Islet precursor cell (in vitro differentiated cells): ENCODE measurements at regions not wholly inside any gene's neighbourhood (a gene's known extent, or its start where the extent isn't known, plus 50 kb on each side); places are given as distances from the start of the nearest gene placed in this dataset.

ENCODE experiments used
- DNase-seq: peaks from one replicate; pipeline ENCODE4 v3.0.0-alpha.2; 2018

DNA sequence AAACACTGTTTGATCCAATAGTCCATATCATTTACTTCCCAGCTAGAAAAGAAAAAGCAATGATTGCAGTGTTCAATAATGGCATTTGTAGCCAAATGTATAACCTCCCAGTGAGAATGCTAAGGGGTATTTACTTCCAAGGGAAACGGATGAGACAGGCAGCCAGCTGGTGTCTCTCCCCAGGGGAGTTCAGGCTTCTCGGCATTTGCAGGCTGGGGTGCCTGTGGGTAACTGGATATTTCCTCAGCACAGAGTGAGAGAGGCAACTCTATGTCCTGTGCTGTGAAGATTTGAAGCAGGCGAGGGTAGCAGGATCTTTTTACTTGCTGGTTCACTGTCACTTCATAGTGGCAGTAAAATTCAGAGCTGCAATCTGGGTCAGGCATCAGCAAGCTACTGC lies 1455.6 kb upstream of the TMEM132C start:
- DNase-seq: no peak

DNA sequence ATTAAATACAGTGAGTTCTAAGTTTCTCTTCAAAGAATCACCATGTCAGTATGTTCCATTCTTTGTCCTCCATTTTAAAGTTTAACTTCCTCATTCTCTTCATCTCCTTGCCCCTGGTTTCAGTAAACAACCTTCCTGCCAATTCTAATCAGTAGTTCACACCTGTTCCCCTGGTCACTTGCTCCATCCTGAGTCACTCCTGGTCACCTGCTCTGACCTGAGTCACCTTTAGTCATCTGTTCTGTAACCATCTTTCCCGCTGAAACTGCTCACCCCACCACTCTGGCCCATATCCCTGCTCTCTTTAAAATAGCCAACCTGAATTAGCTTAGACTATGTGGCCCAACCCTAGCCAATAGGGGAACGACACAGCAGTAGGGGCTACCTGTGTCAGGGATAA lies 1447.4 kb upstream of the TMEM132C start:
- DNase-seq: no peak

DNA sequence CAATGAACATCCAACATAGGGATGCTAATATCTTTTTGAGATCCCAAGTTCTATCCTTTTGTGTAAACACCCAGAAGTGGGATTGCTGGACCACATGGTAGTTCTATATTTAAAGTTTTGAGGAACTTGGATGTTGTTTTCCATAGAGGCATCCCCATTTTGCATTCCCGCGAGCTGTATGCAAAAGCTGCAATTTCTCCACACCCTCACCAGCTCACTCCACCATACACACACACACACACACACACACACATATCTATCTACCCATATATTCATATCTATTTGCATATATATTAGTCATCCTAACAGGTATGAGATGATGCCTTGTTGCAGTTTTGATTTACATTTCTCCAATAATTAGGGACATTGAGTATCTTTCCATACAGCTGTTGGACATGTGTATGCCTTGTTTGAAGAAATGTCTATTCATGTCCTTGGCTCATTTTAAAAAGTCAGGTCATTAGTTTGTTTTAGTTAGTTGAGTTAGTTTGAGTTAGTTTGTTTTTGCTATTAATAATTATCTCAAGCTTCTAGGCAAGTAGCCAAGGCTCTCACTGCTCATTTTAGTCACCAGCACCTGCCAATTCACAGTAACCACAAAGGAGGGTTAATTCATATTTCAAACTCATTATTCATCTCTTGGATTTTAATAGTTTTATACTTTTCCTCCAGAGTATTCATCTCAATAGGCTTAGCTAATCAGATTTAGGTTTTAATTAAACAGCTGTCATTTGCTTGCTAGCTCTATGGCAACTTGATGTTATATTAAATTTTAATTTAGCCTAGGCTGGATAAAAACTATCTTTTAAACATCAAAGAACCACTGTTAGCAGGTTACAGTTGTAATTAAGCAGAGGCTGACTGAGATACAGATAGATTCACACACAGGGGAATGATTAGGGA lies 1435.9 kb upstream of the TMEM132C start:
- DNase-seq: no peak

DNA sequence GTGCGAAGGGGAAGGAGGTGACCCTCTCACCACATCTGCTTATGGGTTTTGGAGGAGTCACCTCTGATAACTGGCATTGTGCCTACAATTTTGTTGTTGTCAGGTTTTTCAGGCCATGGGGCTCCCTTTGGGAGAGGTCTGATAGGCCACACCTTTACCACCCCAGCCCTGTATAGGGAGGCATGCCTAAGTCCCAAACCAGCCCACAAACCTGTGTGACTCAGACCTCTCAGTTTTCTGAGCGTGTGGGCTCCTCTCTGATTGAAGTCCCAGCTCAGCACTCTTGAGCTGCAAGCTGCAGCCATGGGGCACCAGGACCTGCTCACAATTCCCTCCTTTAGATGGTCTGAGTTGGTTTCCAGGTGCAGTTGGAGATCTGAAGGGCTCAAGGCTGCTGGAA lies 1429.3 kb upstream of the TMEM132C start:
- DNase-seq: no peak

DNA sequence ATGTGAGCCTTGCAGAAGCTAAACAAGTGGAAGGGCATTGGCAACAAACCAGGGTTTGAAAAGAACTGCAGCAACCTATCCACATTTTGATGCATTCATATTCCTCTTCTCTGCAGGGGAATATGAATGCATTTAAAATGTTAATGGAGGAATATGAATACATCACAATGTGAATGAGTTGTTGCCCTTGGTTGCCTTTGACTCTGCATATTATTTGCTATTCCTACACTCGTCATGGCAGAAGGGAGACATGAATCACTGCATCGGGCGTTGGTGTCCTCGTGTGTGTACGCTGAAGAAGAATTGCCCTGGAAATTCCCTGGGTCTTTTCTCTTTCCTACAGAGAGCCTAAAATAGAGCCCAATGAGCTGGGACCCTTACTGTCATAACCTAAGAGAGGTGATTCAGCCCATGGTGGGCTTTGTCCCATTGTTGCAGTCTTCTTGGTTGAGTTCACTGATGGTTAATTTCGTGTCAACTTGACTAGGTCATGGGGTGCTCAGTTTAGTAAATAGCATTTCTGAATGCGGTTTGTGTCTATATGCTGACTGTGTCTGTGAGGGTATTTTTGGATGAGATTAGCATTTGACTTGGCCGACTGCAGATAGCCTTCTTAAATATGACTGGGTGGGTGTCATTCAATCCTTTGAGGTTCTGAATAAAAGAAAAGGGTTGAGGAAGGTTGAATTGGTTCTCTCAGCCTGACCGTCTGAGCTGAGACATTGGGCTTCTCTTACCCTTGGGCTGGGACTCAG lies 1422.9 kb upstream of the TMEM132C start:
- no peak for DNase-seq

DNA sequence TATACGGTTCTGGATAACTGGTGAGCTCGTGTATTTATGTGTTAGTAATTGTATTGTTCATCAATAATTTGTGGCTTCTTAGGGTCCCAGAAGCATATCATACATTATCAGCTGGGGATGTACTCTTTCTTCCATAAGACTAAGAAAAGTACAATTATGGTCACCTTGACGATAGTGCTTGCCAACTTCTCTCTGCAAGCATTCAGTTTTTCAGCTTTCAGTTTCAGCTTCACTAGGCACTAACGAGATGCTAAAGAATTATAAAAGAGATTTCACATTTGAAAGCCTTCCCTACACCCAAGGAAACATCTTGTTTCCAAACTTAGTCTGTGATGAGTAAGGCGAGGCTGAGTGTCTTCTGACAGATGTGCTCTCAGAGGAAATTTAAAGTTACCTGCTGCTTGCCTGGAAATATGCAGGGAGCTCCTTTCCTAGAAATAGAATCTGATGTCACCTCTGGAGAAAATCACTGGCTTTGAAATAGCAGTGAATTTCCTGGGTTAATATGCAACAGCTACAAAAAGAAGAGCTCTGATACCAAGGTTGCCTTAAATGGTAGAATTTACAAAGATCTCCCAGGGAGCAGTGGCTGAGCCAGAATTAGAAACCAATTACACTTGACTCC lies 1419.9 kb upstream of the TMEM132C start:
- no peak for DNase-seq

DNA sequence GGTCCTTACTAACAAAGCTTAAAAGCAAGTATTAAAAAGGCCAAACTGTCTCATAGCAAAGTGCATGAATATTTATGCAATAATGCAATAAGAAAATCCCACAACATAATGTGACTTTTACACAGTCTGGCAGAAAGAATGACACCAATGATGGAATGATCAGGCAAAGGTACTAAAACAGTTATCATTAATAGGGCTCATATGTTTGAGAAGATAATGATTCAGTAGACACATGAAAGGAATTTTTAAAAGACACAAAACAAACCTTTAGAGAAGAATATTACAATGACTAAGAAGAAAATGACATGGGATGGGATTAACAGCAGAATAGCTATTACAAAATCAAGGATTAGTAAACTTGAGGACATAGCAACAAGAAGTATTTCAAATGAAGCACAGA lies 1411.2 kb upstream of the TMEM132C start:
- no peak for DNase-seq

DNA sequence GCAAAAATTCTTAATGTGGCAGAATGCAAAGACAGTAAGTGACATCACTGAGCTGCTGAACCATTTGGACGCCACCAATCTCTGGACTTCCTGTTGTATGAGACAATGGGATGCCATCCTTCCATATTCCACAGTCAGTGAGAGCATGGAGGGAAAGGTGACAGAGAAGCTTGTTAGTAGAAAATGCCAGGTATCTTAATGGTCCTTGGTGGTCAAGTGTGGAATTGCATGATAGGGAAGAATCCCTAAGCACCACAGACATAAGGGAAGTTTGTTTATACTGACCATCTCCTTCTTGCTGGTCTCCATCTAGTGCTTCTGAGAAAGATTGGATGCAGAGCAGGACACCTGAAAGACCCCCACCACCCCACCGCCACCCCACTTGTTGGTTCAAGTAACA lies 1410.0 kb upstream of the TMEM132C start:
- peak; percentile 49 for DNase-seq

DNA sequence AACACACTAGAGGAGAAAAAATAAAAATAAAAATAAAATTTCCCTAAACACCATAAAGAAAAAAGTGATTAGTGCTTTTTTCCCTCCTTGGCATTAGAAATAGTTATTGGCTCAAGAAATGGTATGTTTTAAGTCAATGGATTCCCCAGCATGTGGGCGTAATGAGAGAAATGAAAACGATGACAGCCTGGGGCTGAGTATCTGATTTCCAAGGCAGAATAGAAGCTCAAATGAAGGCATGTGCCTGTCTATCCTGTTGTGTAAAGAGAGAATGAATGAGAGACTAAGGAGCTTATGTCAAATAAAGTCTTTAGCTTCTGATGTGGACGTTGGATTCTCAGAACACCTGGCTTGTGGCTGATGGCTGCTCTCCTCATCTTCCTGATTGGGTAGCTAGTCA lies 1408.4 kb upstream of the TMEM132C start:
- peak; percentile 7 for DNase-seq

DNA sequence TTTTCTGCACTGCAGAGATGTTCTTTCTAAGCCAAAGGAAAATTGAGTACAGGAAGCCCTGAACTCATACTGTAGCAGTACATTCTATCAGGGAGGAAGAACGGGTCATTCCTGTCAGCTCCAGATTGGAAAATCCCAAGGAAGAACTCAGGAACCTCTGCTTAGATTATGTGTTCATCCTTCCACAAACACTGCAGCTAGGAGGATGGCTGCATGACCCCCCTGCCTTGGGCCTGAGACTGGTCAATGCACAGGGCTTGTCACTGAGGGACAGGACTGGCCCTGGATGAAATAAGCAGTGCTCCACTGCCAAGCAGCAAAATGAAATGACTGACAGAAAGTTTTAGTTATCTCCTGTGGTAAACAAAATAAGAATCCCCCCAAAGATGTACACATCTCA lies 1406.8 kb upstream of the TMEM132C start:
- peak; percentile 30 for DNase-seq

DNA sequence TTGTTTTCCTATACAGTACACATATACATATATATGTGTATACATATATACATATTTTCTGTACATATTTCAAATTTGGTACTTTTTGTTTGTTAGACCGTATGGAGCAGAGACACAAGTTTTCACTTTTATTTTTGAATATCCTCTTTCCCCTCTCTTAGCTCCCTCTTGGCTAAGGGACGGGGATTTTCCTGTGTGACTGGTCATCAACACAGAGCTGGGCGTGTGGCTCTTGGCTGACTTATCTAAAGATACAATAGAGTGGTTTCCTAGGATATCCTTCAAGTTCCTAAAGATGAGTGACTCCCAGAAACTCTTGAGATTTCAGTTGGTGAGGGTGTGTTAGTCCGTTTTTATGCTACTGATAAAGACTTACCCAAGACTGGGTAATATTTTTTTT lies 1404.5 kb upstream of the TMEM132C start:
- no peak for DNase-seq

DNA sequence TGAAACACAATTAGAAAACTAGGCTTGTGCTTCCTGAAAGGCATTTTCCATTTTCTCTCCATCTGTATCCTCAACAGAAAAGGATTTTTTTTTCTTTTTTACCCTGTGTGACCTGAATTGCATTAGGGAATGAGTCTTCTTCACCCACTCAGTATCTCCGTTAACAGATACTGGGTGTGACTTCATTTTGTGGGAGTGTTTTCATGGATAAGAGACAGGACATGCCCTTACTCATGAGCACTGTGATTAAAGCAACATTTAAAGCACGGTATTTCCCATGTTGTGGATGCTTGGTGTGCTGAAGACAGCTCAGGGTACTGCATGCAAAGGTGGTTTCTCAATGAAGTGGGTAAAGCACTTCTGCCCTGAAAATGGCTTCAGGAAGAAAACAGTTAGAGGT lies 1397.3 kb upstream of the TMEM132C start:
- no peak for DNase-seq

DNA sequence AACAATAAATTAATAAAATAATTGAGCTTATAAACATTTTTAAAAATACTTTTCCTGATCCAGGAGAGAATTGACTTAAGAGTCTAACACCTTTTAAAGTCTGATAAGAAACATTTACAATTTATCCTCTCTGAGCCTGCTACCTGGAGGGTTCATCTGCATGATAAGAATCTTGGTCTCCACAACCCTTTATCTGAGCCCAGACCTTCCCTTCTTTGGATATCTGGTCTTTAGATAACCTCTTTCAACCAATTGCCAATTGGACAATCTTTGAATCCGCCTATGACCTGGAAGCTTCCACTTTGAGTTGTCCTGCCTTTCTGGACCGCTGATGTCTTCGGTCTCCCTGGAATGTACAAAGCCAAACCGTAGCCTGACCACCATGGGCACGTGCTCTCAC lies 1393.3 kb upstream of the TMEM132C start:
- DNase-seq: peak; percentile 25

DNA sequence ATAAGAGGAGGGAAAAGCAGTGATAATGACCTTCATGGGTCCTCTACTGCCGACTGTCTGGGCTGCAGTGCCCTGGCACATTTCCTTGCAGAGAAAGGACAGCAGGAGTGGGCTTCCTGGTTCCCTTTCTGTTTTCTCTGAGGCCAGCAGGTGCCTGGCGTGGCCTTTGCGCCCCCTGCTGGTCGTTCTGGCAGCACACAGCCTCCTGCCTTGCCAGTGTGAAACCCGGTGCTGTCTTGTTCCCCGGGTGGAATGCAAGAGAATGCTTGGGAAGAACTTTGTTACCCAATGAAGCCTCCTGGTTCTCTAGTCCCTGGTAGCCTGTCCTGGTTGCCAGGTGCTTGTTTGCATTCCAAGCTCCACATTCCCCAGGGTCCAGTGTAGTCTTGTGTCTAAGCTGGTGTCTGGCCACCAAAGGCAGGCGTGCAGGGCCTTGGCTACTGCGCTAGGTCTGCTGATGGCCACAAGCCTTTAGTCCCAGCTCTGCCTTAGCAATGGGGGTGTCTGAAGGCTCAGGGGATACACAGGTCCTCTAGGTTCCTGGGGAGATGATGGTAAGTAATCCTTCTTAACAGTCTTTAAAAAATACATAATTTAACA lies 1392.4 kb upstream of the TMEM132C start:
- DNase-seq: peak; percentile 93

DNA sequence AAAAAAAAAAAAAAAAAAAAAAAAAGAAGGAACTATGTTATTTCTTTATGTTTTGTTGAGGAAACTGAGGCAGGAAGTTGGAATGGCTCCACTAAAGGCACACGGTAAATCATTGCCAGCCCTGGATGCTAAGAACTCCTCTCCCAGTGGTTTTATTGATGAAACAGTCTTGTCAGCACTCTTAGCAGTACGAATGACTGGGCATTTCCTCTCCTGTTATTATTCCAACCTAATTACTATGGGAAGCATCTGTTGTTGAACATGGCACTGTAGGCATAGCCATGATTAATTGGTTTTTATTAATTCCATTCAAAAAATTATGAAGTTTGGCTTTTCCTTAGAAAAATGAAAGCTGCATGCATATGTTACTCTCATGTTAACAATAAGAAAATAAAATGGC lies 1387.1 kb upstream of the TMEM132C start:
- no peak for DNase-seq

DNA sequence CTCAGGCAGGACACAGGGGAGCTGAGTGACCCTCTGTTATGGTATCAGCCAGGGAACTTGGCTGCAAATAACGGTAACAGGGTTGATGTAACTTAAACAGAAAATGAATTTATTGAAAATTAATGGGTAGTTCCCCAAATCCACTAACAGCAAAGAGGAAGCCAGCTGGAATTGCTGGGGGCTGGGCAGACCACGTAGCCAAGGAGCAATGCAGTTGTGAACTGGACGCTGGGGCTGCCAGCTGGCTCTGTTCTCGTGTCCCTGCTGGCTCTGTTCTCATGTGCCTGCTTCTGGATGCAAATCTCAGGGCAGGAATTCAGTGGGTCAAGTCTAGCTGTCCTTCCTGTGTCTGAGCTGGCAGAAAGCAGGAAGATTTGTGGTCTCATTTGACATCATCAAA lies 1383.3 kb upstream of the TMEM132C start:
- DNase-seq: peak; percentile 69

DNA sequence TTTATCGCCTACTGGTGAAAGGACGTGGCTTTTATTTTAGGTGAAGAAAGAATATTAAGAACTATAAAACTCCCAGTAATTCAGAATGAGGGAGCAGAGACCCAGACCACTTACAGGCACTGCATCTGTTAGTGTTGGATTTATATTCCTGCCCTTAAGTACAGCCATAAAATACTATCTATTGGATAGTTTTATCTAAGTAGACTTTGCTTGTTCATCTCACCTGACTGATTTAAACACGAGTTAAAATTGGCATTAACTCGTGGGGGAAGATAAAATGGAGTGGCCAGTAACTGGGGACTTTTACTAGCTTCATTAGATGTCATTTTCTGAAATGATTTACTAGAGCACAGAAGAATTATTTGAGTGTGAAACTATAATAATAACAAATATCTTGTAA lies 1377.5 kb upstream of the TMEM132C start:
- no peak for DNase-seq

DNA sequence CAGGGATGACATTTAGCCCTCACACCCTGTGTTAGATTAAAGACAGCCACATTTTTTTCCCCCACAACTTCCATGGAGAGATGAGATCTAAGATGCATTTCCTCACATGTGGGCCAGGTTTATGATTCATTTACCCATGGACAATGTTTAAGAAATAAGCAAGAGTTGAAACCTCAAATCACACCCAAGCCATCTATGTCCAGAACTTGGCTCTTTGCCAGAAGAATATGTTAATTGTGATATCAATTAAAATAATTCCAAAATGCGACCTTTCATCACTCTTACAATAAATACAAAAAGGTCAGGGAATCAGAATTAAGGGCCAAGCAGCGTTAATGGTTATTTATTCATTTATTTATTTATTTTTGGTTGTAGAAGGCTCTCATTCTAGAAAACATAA lies 1376.9 kb upstream of the TMEM132C start:
- no peak for DNase-seq

DNA sequence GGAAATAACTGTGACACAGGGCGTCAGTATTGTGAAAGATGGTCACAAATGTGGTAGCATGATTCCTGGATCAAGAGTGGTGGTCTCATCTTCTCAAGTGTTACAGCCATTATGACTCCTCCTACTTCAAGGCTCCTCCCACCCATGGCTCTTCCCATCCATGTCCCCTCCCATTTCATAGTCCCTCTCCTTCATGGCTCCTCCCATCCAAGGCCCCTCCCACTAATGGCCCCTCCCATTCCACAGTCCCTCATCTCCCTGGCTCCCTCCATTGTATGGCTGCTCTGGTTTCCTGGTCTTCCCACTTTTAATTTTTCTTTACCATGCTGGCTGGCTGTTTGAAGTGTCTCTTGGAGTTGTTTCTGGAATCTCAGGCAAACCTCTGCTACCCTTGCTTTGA lies 1375.2 kb upstream of the TMEM132C start:
- no peak for DNase-seq

DNA sequence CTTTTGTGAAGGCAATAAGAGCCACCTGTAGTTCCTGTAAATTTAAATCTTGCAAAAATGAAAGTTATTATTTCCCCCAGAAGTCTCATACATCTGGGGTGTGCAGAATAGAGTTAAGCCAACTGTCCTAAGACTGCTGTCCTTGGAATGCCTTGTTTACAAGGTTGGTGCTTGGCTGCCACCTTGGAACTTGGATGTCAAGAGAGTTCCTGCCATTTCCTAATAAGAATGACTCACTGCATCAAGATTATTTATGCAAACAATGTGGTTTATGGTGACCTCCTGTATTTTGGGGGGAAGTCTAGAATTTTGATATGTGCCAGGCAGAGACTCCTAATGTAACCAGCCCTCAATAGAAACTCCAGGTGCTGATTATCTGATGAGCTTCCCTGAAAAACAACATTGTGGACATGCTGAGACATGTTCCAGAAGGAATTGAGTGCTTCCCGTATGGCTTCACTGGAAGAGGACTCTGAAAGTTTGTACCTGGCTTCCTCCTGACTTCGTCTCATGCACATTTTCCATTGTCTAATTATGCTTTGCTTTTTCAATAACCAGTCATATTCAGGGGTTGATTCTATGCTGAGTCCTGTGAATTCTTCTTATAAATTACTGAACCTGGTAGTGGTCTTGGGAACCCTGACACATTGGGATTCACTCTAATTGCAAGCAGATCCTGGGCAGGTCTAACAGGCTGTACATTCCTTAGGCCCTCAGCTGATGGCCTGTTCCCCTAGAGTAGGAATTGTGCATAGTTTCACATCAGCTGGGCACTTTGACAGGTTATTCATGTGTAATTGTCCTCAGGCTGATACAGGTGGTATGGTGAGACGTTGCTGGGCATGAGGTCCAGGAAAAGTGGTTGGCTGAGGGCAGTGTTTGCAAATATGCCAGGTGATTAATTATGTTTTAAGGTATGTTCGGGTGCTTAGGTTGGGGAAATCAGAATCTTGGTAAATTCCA lies 1370.7 kb upstream of the TMEM132C start:
- DNase-seq: no peak

DNA sequence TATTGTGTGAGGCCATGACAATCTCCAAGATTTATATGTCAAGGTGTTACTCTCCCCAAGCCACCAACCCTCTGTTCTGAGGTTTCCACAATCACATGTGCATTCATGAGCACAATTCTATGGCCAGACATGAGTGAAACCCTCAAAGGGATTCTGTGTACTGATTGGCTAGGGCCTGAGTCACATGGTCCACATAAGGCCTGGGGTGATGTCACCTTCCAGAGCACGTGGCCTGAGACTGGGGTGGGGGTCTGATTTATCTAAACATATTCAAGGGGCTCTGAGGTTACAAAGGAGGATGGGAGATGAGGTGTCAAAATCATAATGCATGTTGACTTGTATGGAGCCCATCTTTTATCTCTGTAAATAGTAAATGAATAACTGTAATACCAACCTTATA lies 1369.9 kb upstream of the TMEM132C start:
- DNase-seq: no peak

DNA sequence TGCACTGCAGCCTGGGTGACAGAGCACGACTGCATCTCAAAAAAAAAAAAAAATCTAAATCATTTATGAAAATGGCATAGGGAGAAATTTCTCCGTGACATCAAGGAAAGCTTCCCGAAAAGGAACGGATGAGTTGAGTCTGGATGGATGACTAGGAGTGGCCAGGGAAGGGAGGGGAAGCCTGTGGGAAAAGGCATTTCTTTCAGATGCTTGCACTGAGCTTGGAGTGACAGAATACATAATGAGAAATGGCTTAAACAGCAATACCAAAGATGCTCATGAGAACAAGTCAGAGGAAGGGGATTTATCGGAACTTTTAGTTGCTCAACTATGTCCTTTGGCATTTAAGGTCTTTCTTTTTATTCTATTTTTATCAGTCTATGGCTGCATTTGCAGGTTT lies 1369.2 kb upstream of the TMEM132C start:
- no peak for DNase-seq
